PC-3 (cell line): ENCODE measurements at regions not wholly inside any gene's neighbourhood (a gene's known extent, or its start where the extent isn't known, plus 50 kb on each side); places are given as distances from the start of the nearest gene placed in this dataset.

Experiments
- ATAC-seq: fragments of 200-7000 bp; cut with Tn5 transposase; 2 replicates; pipeline ENCODE4 v1.9.1; 2020; ENCODE audit warnings: mild to moderate bottlenecking, moderate library complexity
- BruUV-seq: library from RNA; stranded (reverse); fragments of 400-500 nt; replicated peaks from 2 replicates; lab custom pipeline; 2021; lab: Mats Ljungman, UMichigan
- CTCF ChIA-PET: fragments of 300-600 bp; sonication (Branson Sonifier 250); formaldehyde crosslinking; loops from one replicate; lab custom pipeline; 2022; ENCODE audit warnings: antibody characterized with exemption; lab: Charles Lee
- POLR2A ChIA-PET: fragments of 300-600 bp; sonication (Branson Sonifier 250); formaldehyde crosslinking; loops from one replicate; lab custom pipeline; 2022; ENCODE audit warnings: antibody characterized with exemption; ENCODE audit not compliant: unreplicated experiment; lab: Charles Lee
- DNase-seq: peaks from one replicate; pipeline ENCODE4 v3.0.0-alpha.2; 2015
- H2AFZ ChIP-seq: fragments of 300-600 bp; sonication (generic); 2 replicates; pipeline ENCODE4 v1.6.0; 2016; ENCODE audit warnings: antibody characterized with exemption, low read length
- H3F3A ChIP-seq: fragments of 300-600 bp; sonication (generic); one replicate; pipeline ENCODE4 v1.6.0; 2017; ENCODE audit warnings: antibody characterized with exemption, low read length, control low read depth, mild to moderate bottlenecking; ENCODE audit not compliant: unreplicated experiment
- H3K27ac ChIP-seq: fragments of 300-600 bp; sonication (generic); 2 replicates; pipeline ENCODE4 v1.5.1; 2016; ENCODE audit warnings: mild to moderate bottlenecking, low read length
- H3K27me3 ChIP-seq: fragments of 300-600 bp; sonication (generic); 2 replicates; pipeline ENCODE4 v1.6.1; 2016; ENCODE audit warnings: low read length, mixed read lengths
- H3K36me3 ChIP-seq: fragments of 300-600 bp; sonication (generic); 2 replicates; pipeline ENCODE4 v1.6.1; 2016; ENCODE audit warnings: low read depth, mixed run types, low read length, mixed read lengths
- H3K4me1 ChIP-seq: fragments of 300-600 bp; sonication (generic); 2 replicates; pipeline ENCODE4 v1.5.1; 2016; ENCODE audit warnings: low read length; ENCODE audit not compliant: insufficient read depth
- H3K4me2 ChIP-seq: fragments of 300-600 bp; sonication (generic); 2 replicates; pipeline ENCODE4 v1.6.0; 2016; ENCODE audit warnings: low read length
- H3K4me3 ChIP-seq: fragments of 300-600 bp; sonication (generic); 2 replicates; pipeline ENCODE4 v1.5.1; 2016; ENCODE audit warnings: mild to moderate bottlenecking, low read length, mixed read lengths
- H3K79me2 ChIP-seq: fragments of 300-600 bp; sonication (generic); 2 replicates; pipeline ENCODE4 v1.6.1; 2017; ENCODE audit warnings: low read length, mixed read lengths
- H3K9ac ChIP-seq: fragments of 300-600 bp; sonication (generic); 2 replicates; pipeline ENCODE4 v1.6.0; 2016; ENCODE audit warnings: mild to moderate bottlenecking, low read length
- H3K9me2 ChIP-seq: fragments of 300-600 bp; sonication (generic); replicated peaks from 2 replicates; pipeline ENCODE4 v1.6.1; 2016; ENCODE audit warnings: mixed run types, low read length, mixed read lengths
- H3K9me3 ChIP-seq: fragments of 300-600 bp; sonication (generic); 2 replicates; pipeline ENCODE4 v1.6.1; 2016; ENCODE audit warnings: low read length, mixed read lengths
- H4K20me1 ChIP-seq: fragments of 300-600 bp; sonication (generic); 2 replicates; pipeline ENCODE4 v1.6.1; 2016; ENCODE audit warnings: low read length, mixed read lengths
- CTCF ChIP-seq: fragments of 300-600 bp; sonication (generic); conservative IDR thresholded peaks from 2 replicates; pipeline ENCODE4 v1.5.1; 2017; ENCODE audit warnings: antibody characterized with exemption, low read depth, mild to moderate bottlenecking, low read length
- EZH2 ChIP-seq: fragments of 300-600 bp; sonication (generic); IDR thresholded peaks from one replicate; pipeline ENCODE4 v1.6.1; 2017; ENCODE audit warnings: antibody characterized with exemption, mild to moderate bottlenecking, low read length; ENCODE audit not compliant: unreplicated experiment
- EZH2phosphoT487 ChIP-seq: fragments of 300-600 bp; sonication (generic); IDR thresholded peaks from 2 replicates; pipeline ENCODE4 v1.6.1; 2018; ENCODE audit warnings: mild to moderate bottlenecking, antibody characterized with exemption, low read length, borderline replicate concordance
- intact Hi-C: fragments of 100-400 bp; cut with micrococcal nuclease; formaldehyde crosslinking; loops from 2 replicates; pipeline ENCODE4 v1.9.0; 2023

GRCh38 chr16:17850581-17851250 is 380.0 kb upstream of the XYLT1 start:
- Histone ChIP-seq H2AFZ (no peak overlapping the region), H3K36me3 (no peaks in the 10 kb centered on the region), H4K20me1 (no peaks in the 10 kb centered on the region), H3K79me2 (no peaks in the 10 kb centered on the region), H3K27me3 (no peaks in the 10 kb centered on the region), H3K4me1 (no peaks in the 10 kb centered on the region), H3K27ac (no peak overlapping the region), H3K9ac (no peak overlapping the region), H3K9me2 (no peaks in the 10 kb centered on the region), H3K4me2 (no peak overlapping the region), H3K4me3 (no peak overlapping the region), H3K9me3 (no peaks in the 10 kb centered on the region), H3F3A (no peaks in the 10 kb centered on the region)
- ChIA-PET CTCF (no interaction called here), POLR2A (no interaction called here)
- TF ChIP-seq EZH2 (no peak), EZH2phosphoT487 (no peak), CTCF (no peak)
- DNase-seq (no peak), ATAC-seq (no peak)
- no TSS peak for BruUV-seq
- intact Hi-C loops: no loop called here

DNA sequence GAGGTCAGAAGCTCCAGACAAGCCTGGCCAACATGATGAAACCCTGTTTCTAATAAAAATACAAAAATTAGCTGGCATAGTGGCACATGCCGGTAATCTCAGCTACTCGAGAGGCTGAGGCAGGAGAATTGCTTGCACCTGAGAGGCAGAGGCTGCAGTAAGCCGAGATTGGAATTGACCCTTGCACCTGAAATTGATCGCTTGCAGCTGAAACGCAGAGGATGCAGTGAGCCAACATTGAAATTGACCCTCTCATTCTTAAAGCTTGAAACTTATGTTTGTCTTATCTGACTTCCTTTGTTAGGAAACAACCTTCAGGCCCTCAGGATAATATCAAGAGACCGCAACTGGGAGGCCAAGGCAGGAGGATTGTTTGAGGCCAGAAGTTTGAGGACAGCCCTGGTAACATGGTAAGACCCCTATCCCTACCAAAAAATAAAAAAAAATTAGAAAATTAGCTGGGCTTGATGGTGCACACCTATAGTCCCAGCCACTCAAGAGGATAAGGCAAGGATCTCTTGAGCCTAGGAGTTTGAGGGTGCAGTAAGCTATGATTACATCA is 376.6 kb upstream of the XYLT1 start:
- no peak for ATAC-seq
- intact Hi-C loops: no loop called here

More for the DNA sequence above, 376.6 kb upstream of the XYLT1 start:
- TF ChIP-seq EZH2phosphoT487 (no peak), CTCF (no peak), EZH2 (no peak)
- Histone ChIP-seq H3K27ac (no peak overlapping the region), H3K4me1 (no peaks in the 10 kb centered on the region), H2AFZ (no peak overlapping the region), H3K4me3 (no peak overlapping the region), H3K9me2 (no peaks in the 10 kb centered on the region), H4K20me1 (no peaks in the 10 kb centered on the region), H3F3A (no peaks in the 10 kb centered on the region), H3K9me3 (no peaks in the 10 kb centered on the region), H3K79me2 (no peaks in the 10 kb centered on the region), H3K27me3 (no peaks in the 10 kb centered on the region), H3K9ac (no peak overlapping the region), H3K36me3 (no peaks in the 10 kb centered on the region), H3K4me2 (no peak overlapping the region)
- ChIA-PET CTCF (no interaction called here), POLR2A (no interaction called here)
- BruUV-seq: no TSS peak
- no peak for DNase-seq
